Breast epithelium (tissue), 4 donors: ENCODE measurements at regions not wholly inside any gene's neighbourhood (a gene's known extent, or its start where the extent isn't known, plus 50 kb on each side); places are given as distances from the start of the nearest gene placed in this dataset.
"Not testable (repeated sequence)": the region's sequence is repeated elsewhere in the genome, so short reads cannot be mapped to it uniquely, and the experiment has no call there.

Source experiments
- DNase-seq, 2 donors: peaks; one replicate each; pipeline ENCODE4 v3.0.0-alpha.2; 2019; ENCODE audit warnings: low spot score in 2 of 2
- H3K27ac ChIP-seq, 2 donors: fragments of 200-600 bp; sonication (generic) in 1 of 2; one replicate each; pipeline ENCODE4 v1.5.1; 2016 to 2019; ENCODE audit warnings: mild to moderate bottlenecking in 1 of 2
- H3K27me3 ChIP-seq, 2 donors: fragments of 200-600 bp; sonication (generic) in 1 of 2; one replicate each; pipeline versions ENCODE4 v1.5.1 to v1.6.0; 2017 to 2019; ENCODE audit warnings: control low read depth in 1 of 2, mild to moderate bottlenecking in 1 of 2
- H3K36me3 ChIP-seq: fragments of 200-600 bp; one replicate; pipeline ENCODE4 v1.5.1; 2019
- H3K4me1 ChIP-seq, 2 donors: fragments of 200-600 bp; sonication (generic); one replicate each; pipeline ENCODE4 v1.5.1; 2016 to 2019; ENCODE audit warnings: control low read depth in 1 of 2
- H3K4me3 ChIP-seq, 3 donors: fragments of 200-600 bp; sonication (generic); 1 replicate in 2 of 3; 2 replicates in 1 of 3; pipeline ENCODE4 v1.5.1; 2016 to 2019; ENCODE audit warnings: mild to moderate bottlenecking in 3 of 3, moderate library complexity in 2 of 3
- H3K9me3 ChIP-seq, 2 donors: fragments of 200-600 bp; sonication (generic) in 1 of 2; one replicate each; pipeline ENCODE4 v1.5.1; 2016 to 2019; ENCODE audit warnings: control low read depth in 1 of 2
- POLR2A ChIP-seq: fragments of 450-650 bp; IDR thresholded peaks from one replicate; pipeline ENCODE4 v1.6.1; 2016; ENCODE audit warnings: antibody characterized with exemption, mild to moderate bottlenecking, moderate library complexity
- POLR2AphosphoS5 ChIP-seq, 3 donors: sonication (generic); formaldehyde crosslinking; IDR thresholded peaks; one replicate each; pipeline ENCODE4 v1.6.1; 2017; ENCODE audit warnings: antibody characterized with exemption in 3 of 3
- intact Hi-C: fragments of 100-400 bp; cut with DNase I; formaldehyde crosslinking; loops from one replicate; pipeline ENCODE4 v1.15.1; 2023; ENCODE audit warnings: low total_unique reads
- TF ChIP-seq, protein P1 (sequence below), 3 donors: fragments of 450-650 bp; IDR thresholded peaks; one replicate each; pipeline ENCODE4 v1.5.1; 2016 to 2017; ENCODE audit warnings: antibody characterized with exemption in 3 of 3, mild to moderate bottlenecking in 3 of 3, moderate library complexity in 3 of 3

DNA sequence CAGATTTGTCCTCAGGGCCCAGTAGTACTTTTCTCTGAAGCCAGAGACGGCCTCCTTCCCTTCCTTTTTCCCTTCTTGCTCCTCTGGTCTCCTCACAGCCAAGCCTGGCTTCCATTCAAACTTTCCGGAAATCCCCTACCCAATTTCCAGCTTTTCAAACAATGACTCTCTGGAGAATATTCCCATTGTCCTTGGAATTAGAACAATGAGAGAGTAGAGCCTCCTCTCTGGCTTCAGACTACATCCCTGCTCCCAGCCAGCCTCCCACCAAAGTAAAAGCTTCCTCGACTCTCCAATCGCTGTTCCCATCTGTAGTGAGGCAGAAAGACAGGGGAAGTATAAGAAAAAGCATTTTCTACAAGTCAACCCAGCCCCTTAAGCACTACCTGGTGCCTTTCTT lies 77.7 kb upstream of the SOX13 start:
- H3K4me3 ChIP-seq, result no peak overlapping the region
- intact Hi-C loops, result no loop called here
- TF ChIP-seq, protein P1, sequence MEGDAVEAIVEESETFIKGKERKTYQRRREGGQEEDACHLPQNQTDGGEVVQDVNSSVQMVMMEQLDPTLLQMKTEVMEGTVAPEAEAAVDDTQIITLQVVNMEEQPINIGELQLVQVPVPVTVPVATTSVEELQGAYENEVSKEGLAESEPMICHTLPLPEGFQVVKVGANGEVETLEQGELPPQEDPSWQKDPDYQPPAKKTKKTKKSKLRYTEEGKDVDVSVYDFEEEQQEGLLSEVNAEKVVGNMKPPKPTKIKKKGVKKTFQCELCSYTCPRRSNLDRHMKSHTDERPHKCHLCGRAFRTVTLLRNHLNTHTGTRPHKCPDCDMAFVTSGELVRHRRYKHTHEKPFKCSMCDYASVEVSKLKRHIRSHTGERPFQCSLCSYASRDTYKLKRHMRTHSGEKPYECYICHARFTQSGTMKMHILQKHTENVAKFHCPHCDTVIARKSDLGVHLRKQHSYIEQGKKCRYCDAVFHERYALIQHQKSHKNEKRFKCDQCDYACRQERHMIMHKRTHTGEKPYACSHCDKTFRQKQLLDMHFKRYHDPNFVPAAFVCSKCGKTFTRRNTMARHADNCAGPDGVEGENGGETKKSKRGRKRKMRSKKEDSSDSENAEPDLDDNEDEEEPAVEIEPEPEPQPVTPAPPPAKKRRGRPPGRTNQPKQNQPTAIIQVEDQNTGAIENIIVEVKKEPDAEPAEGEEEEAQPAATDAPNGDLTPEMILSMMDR (IDR thresholded peaks at IDR 0.05), result no peak
- TF ChIP-seq POLR2AphosphoS5 (IDR thresholded peaks at IDR 0.05) (no peak), POLR2A (no peak)
- no peaks in the 10 kb centered on the region for H3K27me3 ChIP-seq
- H3K4me1 ChIP-seq, result peaks cover 0 to 10% of the 10 kb centered on the region in 2 donors
- peak overlapping the region; percentile 31 to 55 for H3K27ac ChIP-seq
- H3K36me3 ChIP-seq, result no peaks in the 10 kb centered on the region
- DNase-seq, result no peak
- H3K9me3 ChIP-seq, result no peaks in the 10 kb centered on the region

DNA sequence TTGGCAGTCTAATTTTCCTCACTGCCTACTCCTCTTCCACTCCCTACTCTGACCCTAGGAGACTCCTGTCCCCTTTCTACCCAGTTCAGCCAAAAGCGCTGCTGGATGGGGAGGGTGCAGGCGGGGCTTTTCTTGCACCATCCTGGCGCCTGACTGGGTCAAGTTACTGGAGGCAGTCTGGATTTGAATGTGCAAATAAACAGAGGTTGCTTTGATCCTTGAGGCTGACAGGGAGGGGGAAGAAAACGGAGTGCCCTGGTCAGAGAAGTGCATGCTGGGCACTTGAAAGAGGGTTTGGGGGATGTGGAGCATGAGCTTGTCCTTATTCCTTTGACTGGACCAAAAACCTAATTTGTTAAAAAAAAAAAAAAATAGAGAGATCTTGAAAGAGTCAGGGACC lies 76.8 kb upstream of the SOX13 start:
- DNase-seq, result peak in 1 of 2 donors; percentile 34
- peaks cover 0 to 10% of the 10 kb centered on the region in 2 donors for H3K4me1 ChIP-seq
- no peaks in the 10 kb centered on the region for H3K27me3 ChIP-seq
- no peak overlapping the region for H3K4me3 ChIP-seq
- H3K9me3 ChIP-seq, result peaks cover under 1 to 5% of the 10 kb centered on the region in 2 donors
- no peaks in the 10 kb centered on the region for H3K36me3 ChIP-seq
- TF ChIP-seq POLR2A, result no peak
- TF ChIP-seq POLR2AphosphoS5 (IDR thresholded peaks at IDR 0.05), result no peak
- TF ChIP-seq, protein P1 (IDR thresholded peaks at IDR 0.05), result no peak
- H3K27ac ChIP-seq, result peak overlapping the region; percentile 55 to 64
- intact Hi-C loops, result no loop called here

DNA sequence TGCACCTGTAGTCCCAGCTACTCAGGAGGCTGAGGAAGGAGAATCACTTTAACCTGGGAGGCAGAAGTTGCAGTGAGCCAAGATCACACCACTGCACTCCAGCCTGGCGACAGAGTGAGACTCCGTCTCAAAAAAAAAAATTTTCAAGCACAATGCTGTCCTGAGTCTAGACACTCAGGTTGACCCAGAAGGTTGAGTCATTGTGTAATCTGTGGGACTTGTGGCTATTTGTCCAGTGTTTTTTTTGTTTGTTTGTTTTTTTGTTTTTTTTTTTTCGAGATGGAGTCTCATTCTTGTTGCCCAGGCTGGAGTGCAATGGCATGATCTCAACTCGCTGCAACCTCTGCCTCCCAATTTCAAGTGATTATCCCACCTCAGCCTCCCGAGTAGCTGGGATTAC lies 74.3 kb upstream of the SOX13 start:
- H3K36me3 ChIP-seq, H3K9me3 ChIP-seq, H3K4me3 ChIP-seq, DNase-seq, intact Hi-C loops, H3K4me1 ChIP-seq, H3K27me3 ChIP-seq, H3K27ac ChIP-seq: not testable (repeated sequence)

DNA sequence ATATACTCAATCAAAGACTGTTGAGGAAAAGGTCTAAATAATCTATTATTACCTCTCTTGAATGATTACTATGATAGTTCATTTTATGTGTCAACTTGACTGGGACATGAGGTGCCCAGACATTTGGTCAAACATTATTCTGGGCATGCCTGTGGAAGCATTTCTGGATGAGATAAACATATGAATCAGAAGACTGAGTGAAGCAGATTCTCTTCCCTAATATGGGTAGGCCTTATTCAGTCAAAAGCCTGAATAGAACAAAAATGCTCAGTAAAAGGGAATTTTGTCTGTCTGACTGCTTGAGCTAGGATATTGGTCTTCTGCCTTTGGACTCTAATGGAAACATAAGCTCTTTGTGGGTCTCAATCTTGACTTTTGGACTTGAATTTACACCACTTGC lies 73.3 kb upstream of the SOX13 start:
- Histone ChIP-seq H3K4me3 (no peak overlapping the region), H3K36me3 (no peaks in the 10 kb centered on the region), H3K27me3 (no peaks in the 10 kb centered on the region), H3K9me3 (peaks cover 3 to 5% of the 10 kb centered on the region in 2 donors), H3K4me1 (peaks cover 0 to 10% of the 10 kb centered on the region in 2 donors), H3K27ac (no peak overlapping the region)
- intact Hi-C loops, result no loop called here
- DNase-seq, result no peak
- TF ChIP-seq POLR2A, result no peak
- TF ChIP-seq, protein P1 (IDR thresholded peaks at IDR 0.05), result no peak
- TF ChIP-seq POLR2AphosphoS5 (IDR thresholded peaks at IDR 0.05), result no peak

DNA sequence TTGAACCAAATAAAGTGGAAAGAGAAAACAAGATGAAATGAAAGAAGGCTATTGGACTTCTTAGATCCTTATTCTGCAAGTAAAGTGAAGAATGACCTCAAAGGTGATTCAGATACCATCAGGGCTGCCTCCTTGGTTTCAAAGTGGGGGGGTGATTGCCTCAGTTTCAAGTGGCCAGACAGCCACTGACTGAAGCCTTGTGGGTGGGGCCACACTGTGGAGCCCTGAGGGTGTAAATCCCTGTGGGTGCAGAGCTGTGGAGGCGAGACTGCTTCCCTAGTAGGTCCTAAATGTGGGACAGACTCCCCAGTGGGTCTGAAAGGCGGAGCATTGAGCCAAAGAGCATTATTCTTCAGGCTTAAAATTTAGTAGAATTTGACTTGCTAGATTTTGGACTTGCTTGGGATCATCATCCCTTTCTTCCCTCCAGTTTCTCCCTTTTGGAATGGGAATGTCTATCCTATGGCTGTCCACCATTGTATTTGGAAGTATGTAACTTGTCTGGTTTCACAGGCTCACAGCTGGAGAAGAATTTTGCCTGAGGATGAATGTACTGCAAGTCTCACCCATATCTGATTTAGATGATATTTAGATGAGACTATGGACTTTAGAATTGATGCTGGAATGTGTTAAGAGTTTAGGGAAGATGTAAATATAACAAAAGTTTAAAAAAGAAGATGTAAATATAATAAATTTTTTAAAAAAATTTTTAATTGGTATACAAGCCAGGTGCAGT lies 71.6 kb upstream of the SOX13 start:
- Histone ChIP-seq H3K4me3 (no peak overlapping the region), H3K36me3 (no peaks in the 10 kb centered on the region), H3K27ac (peak overlapping the region in 1 of 2 donors; percentile 25), H3K4me1 (no peaks in the 10 kb centered on the region), H3K27me3 (no peaks in the 10 kb centered on the region), H3K9me3 (peaks cover 3 to 5% of the 10 kb centered on the region in 2 donors)
- TF ChIP-seq, protein P1 (IDR thresholded peaks at IDR 0.05), result no peak
- no peak for TF ChIP-seq POLR2A
- TF ChIP-seq POLR2AphosphoS5 (IDR thresholded peaks at IDR 0.05), result no peak
- no peak for DNase-seq
- intact Hi-C loops, result no loop called here
